Right hindlimb (tissue), 1 donor: ENCODE measurements at regions not wholly inside any gene's neighbourhood (a gene's known extent, or its start where the extent isn't known, plus 50 kb on each side); places are given as distances from the start of the nearest gene placed in this dataset.
"Not testable (repeated sequence)": the region's sequence is repeated elsewhere in the genome, so short reads cannot be mapped to it uniquely, and the experiment has no call there.

Source experiments
- DNase-seq: peaks from one replicate; pipeline ENCODE4 v3.0.0-alpha.2; 2018

DNA sequence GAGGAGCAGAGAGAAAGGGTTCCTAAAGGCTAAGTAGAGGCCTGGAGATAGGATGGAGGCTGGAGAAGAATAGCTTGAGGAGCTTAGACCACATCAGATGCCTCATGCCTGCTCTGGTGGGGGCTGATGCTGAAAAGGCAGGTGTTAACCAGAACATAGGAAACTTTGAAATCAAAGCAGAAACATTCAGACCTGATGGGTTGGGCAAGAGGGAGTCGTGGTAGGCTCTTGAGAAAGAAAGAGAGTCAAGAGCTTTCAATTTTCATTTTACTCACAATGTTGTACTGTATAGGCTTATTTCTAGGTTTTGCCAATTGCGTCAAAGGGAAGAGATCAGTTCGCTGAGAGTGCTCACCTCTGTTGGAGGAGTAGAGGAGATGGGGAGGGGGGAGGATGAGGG lies 406.6 kb upstream of the SALL1 start:
- DNase-seq = no peak

DNA sequence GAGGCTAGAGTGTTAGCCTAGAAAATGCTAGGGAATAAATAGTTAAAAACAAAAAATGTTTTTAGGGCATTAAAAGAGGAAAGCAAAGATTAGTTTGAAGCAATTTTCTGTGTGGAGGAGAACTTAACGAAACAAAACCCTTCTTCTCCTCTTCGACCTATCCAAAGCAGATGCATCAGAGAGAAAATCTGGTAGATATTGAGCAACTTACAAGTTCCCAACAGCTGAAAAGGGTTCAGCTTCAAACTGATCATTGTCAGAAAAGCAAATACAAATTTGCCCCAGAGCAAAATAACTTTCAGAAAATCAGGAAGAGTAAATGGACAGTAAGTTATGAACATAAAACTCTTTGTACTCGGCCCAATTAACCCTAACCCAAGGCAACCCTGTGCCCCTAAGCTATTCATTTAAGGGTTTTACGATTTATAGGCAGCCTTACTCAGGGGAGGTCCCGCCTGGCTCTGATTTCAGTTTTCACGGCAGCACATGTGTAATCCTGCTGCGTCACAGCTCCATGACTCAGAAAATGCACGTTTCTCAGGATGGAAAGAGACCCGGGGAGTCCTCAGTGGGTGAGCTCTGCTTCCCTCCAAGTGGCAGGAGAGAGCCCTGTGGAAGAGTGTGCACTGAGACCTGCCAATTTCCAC lies 405.7 kb upstream of the SALL1 start:
- DNase-seq = peak; percentile 70

DNA sequence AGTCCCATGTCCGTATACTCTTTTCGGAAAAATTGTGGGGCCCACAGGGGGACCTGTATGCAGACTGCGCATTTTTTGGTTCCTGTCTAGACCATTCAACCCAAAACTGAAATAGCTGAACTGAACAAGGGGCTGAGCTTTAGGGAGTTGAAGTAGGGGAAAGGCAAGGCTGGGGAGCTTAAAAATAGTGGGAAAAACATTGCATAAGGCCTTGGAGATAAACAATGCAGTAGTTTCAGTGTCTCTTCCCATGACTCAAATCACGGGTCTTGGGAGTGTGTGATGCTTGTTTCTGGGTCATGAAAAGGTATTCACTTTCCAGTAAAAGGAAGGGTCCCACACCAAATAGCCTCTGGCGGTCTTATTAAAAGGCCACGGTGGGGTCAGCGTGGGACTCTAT lies 402.8 kb upstream of the SALL1 start:
- DNase-seq = no peak

DNA sequence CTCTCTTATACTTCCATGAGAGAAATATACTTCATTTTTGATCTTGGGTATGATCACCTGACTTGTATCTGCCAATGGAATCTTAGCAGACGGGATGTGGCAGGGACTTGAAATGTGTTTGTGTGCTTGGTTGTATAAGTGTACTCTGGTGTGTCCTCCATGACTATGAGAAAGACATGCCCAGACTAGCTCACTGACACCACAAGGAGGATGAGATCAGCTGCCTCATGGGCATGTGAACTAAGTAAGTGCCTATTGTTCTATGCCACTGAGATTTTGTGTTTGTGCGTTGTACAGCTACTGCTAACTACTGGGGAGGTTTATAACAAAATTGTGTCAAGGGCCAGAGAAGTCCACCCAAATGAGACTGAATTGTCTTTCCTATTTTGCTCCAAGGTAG lies 402.2 kb upstream of the SALL1 start:
- DNase-seq = no peak

DNA sequence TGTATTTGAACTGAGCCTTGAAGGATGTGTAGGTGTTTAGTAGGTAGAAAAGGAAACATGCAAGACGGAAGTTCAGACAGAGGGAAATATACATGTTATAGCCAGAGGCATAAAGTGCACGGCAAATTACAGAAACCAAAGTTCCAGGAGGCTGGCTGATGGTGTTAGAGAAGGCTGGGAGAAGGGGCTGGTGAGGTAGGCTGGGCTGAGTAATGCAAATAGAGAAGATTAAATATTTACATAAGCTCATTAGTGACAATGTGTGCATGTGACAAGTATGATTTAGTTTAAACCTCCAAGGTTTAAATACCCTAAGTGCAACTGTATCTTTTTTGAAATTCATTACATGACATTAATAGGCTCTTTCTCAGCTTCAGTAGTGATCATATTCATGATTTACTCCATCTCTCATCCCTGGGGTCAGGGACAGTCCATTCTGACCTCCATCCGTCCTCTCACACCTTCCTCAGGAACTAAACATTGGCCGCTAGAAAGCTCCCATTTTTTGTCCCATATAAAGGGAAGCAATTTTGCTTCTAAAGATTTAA lies 399.8 kb upstream of the SALL1 start:
- DNase-seq = no peak

DNA sequence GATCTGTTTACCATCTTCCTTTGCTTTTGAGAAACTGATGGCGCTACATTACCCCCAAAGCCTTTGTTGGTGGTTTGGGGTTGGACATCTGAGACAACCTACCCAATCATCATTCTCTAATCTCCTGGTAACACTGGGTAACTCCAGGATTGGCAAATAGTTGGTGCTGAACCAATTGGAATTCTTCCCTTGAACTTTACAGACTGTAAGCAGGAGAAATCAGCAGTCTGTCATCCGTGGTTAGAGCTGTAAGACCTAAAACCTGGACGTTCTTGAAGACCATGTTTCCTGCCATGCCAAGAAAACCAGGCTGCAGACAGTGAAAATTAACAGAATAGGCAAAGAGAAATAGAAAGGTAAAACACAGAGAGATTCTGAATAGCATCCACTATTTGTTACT lies 398.8 kb upstream of the SALL1 start:
- DNase-seq = no peak

DNA sequence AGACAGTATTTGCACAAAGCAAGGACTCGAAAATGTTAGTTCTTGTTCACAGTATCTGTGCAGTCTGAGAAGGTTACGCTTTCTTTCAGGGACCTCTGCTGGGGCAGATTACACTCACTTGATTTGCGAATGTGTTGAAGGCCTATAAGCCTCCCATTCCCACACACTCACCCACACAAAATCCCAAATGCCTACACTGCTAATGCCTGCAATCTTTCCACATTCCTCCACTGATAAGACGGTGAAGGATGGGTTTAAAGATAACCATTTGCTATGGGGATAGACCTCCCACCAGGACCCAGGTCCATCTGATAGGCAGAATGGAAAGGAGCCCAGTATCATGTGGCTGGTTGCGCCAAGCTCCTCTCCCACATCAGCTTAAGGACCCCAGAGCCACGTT lies 394.9 kb upstream of the SALL1 start:
- DNase-seq = no peak

DNA sequence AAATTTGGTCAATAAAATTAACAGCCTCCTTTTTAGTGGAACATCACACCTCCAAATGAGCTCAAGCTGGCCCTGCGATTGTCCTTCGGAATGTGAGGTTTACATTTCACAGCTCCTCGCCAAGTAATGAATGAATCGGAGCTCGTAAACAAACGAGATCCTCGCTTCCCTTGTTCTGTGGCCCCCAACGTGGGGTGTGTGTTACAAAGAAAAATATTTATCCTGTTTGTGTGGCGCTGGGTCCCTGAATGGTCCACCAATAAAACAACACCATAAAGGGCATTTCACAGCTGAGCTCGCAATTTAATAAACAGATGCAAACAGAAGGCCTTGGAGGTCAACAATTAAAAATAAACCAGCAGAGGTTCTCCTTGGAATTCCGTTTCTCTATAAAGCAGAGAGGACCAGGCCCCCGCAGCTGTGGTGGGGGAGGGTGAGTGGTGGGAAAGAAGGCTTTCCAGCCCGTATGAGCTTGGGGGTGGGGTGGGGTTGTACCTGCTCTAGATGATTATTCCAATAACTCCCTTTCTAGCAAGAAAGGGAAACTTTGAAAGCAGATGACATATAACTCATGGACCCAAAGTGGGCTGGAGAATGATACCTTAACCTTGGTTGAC lies 393.9 kb upstream of the SALL1 start:
- DNase-seq = no peak

DNA sequence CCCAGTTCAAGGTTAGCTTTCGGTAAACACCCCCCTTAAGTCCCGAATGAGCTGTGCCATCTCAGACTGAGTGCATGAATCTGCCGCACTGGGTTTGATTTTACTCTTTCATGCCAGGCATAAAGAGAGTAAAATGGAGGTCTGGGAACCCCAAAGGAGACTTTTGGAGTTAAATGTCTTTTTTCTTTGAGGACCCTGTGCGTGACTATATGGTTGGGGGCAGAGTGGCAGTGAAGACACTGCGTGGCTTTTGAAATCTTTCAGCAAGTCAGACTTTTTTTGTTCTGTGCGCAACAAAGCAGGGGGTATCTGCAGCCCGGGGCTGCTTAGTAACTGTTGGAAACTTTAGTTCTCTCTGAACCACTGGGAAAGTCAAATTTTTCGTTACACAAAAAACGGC lies 392.9 kb upstream of the SALL1 start:
- no peak for DNase-seq

DNA sequence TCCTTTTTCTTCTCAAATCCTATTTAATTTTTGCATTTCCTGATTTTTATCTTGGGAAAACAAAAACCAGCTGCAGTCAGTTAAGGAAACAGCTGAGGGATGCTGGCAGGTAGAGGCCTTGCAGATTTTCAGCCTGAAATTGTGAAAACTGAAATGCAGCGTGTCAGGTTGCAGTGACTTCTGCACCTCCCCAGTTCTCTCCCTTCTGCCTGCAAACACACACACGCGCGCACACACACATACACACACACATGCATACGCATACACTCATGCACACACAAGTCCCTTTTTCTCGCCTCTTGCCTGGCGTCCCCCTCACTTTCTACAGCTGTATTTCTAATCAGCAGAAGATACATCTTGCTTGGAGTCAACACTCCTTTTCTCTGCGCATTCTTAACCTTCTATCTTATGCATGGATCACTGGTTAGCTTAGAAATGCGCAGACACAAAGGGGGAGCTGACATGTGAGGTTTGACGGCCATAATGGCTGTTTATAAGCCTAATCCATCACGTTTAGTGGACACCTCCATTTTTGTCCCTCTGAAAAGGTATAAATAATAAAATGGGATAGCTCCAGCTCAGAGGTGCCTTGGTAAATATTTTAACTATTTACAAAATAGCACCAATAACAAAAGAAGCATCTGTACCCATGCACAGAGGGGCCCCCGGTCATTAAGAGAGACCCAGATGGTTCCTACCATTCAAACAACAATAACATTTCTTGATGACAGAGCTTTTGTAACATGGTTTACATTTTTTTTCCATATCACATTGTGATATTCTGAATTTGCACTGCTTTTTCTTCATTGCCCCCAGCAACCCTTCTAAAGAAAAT lies 392.1 kb upstream of the SALL1 start:
- DNase-seq = peak; percentile 85

DNA sequence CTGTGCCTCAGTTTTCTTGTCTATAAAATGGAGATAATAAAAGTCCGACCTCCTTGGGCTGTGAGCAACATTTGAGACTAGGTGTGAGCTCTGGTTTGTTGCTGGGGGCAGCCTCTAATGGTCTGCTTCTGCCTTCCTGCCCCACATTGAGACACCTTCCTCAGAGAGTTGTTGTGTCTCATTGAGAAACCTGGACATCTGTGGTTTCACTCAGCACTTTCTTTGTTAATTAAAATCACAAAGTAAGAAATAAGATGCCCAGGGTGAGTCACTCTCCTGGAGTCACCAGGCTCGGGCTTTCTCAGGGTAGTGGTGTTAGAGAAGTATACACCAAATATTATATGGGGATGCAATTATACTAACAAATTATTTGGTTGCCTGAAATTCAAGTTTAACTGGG lies 389.2 kb upstream of the SALL1 start:
- no peak for DNase-seq

DNA sequence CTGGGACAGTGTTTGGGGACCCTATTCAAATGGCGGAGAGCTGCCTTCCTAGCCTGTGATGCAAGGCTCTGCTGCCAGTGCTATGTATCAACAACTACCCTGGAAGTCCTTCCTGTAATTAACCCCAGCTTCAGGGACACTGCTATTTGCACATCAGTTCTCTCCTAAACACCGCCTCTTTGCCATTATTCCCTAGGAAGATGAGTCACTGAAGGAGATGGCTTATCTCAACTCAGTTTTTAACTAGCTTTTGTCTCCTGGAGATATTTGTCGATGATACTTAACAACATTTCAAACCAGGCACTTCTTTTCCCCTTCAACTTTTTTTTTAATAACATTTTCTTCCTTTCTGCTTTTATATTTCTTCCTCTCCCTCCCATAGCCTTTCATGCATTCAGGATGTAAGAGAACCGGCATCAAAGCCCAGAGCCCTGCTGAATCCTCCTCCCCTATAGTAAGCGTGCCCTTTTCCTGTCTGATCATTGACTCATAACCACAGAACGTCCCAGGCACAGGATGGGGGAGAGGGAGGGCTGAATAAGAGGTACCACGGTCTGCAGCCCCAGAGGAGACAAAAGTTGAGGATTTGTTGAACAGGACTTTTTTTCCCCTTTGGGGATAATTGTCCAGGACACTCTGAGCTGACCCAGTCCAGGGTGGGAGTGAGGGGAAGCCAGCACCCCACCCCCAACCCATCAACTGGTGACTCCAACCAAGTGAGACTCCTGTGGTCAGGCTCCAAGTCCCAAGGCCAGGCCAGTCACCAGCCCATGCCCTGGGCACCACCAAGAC lies 387.8 kb upstream of the SALL1 start:
- no peak for DNase-seq

DNA sequence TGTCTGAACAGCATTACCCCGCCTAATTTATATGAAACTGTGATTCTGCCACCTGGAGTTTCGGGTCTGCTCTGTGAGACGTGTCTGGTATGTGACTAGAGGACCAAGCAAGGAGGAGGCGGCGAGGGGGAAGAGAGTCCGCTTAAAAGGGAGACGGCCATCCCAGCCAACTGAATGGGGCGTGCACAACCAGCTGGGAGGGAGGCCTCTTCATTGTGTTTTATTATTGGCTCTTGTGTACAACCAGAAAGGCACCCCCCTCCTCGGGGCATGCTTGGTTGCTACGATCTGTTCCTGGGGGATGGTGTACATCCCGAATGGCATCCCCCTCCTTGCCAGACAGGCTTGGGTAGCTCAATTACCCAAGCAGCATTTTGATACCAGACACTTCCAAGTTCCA lies 384.5 kb upstream of the SALL1 start:
- no peak for DNase-seq

DNA sequence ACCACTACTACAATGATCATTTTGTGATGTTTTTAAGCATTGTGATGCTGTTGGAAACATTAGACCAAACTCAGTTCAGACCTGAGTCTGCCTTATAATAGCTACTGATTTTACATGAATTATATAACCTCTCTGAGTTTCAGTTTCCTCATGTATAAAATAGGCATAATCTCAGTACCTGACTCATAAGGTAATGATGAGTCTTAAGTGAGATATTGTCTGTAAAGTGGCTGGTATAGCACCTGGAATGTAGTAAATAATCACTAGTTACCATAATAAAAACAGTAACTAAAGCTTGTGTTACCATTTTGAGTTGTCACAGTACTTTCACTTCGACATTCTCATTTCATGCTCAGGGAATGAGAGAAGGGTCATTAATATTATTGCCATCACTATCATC lies 381.5 kb upstream of the SALL1 start:
- no peak for DNase-seq

DNA sequence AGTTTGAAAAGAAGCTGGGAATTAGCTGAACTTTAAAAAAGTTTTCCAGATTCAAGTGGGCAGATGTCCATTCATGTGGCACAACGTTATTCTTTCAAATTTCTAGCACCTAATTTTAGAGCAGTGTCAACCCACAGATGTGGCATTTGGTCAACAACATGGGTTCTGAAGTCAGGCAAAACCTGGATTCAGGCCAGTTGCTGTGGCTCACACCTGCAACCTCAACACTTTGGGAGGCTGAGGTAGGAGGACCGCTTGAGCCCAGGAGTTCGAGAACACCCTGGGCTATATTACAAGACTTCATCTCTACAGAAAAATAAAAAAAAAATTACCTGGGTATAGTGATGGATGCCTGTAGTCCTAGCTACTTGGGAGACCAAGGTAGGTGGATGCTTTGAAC lies 380.2 kb upstream of the SALL1 start:
- no peak for DNase-seq

DNA sequence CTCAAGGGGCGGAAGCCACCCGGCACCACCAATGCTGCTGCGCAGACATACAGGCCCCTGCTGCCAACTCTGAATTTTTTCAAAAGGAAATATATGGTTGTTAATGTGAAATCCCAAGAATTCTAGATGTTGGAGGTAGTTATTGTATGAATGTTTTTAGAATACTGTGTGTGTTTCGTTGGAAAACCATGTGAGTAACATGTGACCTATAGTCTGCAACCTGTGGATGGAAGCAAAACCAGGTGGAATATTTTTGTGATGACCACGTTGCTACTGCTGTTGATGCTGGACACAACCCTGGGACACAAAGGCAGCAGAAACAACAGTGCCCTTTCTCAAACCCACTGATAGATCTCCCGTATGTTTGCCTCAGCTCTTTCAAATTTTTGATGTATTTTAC lies 376.3 kb upstream of the SALL1 start:
- DNase-seq = no peak

DNA sequence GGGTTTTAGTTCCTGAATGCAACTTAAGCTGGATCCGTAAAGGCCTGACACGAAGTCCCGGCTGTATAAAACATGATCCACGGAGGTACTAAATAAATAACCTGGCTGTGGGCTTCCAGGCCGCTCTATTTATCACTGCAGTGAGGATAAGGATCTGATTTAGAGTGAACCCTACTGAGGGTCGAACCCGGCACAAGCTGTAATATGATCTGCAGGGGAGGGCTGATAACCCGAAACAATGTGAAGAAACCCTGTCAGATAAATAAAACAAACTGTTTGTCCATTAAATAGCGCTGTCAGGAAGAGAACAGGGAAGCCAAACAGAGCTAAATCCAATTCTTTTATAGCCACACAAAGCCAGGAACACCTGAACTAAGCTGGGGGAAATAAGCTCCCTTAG lies 375.6 kb upstream of the SALL1 start:
- DNase-seq = no peak

DNA sequence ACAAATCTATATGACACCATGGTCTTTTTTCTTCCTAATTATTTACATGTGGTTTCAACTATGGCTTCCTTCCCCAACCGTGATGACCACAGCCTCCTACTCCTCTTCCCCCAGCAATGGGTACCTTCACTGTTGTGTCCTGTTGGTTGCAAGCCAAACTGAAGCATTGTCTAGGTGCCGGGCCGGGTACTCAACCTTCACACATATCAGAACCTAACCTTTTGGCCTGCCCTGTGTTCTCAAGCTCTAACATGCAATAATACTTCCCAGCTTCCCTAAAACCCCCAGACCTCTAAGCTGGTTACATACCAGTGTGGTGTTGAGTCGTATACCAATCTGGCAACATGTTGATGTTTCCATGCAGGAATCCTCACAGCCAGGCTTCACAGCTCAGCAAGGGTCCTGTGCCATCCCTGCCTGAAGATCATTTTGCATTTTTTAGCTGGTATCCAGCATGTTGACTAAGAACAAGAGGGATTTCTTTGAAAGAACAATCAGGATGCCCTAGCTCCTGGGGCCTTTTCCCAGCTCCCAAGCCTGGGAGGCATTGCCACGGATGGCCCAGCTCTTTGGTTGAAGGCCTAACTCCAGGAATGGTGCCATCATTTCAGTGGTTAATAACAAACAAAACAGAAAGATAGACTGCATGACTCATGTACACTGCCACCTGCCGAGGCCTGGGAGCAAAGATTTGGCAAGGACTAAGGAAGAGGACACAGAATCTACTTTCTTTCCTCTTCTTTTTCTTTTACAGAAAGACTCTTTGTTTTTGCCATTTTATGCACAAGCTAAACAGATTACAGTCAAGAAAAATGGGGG lies 373.7 kb upstream of the SALL1 start:
- DNase-seq = no peak

DNA sequence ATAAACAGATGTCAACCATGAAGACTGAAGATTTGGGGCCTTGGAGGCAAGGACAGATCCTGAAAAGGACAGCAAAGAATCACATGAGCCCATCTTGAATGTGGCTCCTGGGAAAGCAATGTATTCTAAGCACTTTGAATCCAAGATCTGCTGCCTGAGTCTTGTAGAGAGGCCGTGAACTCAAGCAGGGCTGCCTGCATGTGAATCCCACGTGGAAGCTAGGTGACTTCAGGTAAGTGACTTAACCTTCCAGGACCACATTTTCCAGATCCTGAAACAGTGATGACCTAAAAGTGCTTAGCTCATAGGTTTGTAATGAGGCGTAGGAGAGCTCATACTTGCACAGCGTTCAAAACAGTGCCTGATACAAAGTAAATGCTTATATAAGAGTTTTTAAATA lies 373.0 kb upstream of the SALL1 start:
- DNase-seq = no peak

DNA sequence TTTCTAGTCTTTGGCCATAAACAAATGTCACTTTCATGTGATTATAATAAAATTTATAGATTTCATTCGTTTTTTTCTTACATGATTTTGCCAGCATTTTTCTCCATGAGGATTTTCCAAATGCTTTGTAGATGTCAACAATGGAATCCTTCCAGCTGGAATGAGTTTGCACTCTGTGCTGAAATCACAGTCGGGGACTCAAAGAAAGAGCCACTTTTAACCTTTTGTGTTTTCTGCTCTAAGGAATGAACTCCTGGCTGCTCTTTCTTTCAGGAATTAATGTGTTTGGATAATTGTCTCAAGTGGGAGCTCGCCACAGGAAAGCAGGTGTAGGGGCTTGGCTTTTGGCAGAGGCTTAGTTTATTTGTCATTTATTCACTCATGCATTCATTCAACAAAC lies 372.3 kb upstream of the SALL1 start:
- DNase-seq = no peak

DNA sequence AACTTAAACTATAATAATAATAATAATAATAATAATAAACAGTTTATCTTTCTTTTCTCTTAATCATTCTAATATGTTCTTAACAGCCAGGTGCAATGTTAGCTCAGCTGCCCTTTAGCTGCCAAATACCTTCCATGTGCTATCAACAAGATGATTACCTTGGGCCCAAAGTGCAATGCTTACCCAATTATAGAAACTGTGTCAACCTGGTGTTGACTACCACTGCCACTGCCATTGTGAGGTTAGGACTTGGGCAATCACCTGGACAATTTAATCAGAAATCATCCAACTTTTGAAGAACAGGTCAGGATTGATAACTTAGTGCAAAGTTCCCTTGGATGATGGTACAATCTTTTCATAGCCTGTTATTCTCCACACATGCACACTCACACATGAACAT lies 371.8 kb upstream of the SALL1 start:
- DNase-seq = no peak

DNA sequence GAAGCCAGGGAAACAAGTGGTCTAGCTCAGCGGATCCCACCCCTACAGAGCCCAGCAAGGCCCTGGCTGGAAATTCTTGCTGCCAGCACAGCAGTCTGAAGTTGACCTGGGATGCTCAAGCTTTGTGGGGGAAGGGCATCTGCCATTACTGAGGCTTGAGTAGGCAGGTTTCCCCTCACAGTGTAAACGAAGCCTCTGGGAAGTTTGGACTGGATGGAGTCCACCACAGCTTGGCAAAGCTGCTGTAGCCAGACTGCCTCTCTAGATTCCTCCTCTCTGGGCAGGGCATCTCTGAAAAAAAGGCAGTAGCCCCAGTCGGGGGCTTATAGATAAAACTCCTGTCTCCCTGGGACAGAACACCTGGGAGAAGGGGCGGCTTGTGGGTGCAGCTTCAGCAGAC lies 365.9 kb upstream of the SALL1 start:
- not testable (repeated sequence) for DNase-seq
